HG02588 (cell line): ENCODE measurements at regions not wholly inside any gene's neighbourhood (a gene's known extent, or its start where the extent isn't known, plus 50 kb on each side); places are given as distances from the start of the nearest gene placed in this dataset.

ENCODE experiments used
- ATAC-seq: cut with Tn5 transposase; IDR thresholded peaks from one replicate; pipeline ENCODE4 v1.9.1; 2021; ENCODE audit warnings: mild to moderate bottlenecking, moderate library complexity; ENCODE audit not compliant: unreplicated experiment

DNA sequence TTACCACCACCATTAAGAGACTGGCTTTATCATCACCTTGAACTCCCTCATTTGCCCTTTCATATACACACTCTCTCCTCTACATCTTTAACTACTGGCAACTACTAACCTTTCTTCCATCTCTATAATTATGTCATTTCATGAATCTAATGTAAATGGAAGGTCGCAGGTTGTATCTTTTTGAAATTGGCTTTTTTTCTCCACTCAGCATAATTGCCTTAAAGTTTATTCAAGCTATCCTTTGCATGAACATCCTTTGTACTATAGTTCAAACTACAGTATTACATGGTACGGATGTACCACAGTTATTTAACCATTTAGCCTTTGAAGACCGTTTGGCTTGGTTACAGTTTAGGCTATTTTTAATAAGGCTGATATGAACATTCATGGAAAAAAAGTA is 129.5 kb upstream of the ZNF804A start:
- ATAC-seq, result no peak

DNA sequence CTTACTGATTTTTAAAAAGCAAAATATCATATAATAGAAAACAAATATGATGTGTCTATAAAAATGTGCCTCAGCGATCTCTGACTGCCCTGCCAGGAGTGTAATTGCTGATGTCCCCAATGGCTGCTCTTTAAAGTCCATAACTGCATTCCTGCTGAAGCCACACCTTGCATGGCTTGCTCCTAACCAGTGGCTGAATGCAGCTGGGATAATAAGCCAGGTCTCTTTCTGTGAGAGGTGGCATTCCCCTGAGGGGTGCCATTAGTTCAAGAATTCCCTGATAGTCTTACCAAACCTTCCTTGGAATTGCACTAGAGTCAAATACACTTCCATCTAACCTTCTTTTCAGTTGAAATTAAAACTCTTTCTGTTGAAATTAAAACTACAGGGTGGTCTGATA is 125.8 kb upstream of the ZNF804A start:
- ATAC-seq, result no peak

DNA sequence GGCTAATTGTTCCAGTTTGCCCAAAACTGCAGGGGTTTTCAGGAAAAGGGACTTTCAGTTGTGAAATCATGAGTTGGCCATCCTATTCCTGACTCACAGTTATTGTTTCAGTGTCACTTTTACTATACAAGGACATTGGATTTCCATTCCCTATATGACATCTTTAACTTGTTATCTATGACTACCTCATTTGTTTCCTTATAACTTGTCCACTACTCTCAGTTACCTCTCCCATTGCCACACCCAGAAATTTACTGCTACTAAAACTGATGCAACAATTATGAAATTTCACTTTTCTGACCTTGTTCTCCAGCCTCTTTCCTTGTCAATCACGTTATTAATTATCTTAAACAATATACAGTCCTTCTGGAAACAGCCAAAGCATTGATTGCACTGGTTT is 116.5 kb upstream of the ZNF804A start:
- ATAC-seq, result no peak

DNA sequence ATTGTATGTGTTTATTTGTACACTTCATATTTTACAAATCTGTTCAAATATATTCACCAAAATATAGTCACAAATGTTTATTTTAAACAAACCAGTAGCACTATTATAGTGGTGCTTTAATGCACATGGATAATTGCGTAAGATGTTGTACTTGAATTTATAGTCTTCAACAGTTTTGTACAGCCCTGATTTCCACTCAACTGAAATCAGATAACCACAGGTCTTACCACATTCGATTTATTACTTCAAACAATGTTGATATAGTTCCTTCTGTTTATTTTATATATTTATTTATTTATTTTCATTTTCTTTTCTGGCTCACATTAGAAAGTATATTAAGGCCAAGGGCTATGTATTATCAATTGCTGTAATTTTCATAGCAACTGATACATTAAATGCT is 99.4 kb upstream of the ZNF804A start:
- no peak for ATAC-seq

DNA sequence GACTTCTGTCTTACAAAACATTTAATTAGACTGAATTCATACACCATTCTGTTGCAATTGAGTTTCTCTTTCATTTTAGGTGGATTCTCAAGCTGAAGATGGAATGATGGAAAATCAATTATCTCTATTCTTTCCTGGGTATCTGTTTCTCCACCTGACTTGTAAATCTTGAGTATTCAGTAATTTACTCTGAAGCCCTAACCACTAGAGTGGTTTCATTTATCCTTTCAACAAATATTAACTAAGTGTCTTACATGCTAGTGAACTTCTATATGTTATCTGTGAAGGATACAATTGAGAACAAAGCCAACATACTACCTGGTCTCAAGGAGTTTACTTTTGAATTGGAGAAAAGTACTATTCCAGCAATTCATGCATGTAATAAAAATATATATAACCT is 94.1 kb upstream of the ZNF804A start:
- ATAC-seq, result no peak

DNA sequence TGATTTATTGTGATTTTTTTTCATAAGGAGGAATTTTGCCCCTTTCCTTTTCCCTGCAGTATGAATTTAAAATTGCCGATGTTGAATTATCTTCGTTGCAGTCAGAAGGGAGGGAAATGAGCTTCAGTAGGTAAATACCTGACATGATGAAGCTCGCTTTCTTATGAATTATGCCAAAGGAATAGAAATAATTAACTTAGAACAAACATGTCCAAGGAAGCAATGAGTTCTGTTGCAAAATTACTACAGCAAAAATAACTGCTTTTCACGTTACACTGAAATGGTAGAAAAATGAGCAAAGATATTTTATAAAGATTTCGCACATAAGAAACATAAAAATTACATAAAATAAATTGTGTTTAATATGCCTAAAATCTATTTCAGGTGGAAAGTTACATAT is 91.1 kb upstream of the ZNF804A start:
- no peak for ATAC-seq

DNA sequence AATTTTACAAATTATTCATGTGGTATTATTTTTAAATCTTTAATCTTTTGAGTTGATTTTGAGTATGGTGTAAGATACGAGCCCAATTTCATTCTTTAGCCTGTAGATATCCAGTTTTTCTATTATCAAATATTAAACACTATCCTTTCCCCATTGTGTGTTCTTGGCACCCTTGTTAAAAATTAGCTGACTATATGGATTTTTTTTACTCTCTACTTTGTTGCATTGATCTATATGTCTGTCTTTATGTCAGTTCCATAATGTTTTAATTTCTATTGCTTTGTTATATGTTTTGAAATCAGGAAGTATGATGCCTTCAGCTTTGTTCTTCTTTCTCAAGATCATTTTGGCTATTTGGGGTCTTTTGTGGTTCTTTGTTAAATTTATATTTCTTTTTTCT is 80.9 kb upstream of the ZNF804A start:
- no peak for ATAC-seq

DNA sequence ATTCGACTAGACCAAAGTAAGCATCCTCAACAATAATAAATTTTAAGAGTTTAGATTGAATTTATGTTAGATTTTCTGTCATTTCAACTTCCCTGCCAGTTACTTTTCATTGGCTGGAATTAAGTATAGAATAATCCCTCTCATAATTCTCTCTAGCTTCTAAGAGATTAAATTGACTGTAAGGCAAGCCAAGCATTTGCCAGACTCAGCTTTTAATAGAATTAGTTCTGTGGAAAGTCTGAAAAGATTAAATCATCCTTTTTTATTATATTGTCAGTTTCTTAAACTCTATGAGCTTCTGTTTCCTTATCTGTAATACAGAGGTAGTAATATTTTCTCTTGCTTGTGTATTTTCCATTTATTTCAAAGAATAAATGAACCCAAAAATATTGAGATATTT is 77.9 kb upstream of the ZNF804A start:
- no peak for ATAC-seq

DNA sequence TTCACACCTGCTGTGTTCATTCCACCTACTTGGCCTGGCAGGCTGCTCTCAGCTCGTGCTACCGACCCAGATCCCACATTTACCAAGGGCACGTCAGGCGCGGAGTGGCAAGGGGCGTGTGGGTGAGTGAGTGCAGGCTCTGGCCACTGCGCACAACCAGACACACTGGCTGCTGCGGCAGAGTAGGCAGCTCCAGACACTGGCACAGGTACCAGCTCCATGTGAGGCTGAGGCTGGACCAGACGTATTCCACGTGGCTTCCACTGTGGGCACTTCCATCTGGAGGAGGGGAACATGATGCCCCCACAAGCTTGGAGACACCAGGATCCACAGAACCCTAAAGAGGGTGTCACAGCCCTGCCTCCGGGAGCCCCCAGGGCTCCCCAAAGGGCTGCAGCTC is 74.6 kb upstream of the ZNF804A start:
- ATAC-seq, result no peak

DNA sequence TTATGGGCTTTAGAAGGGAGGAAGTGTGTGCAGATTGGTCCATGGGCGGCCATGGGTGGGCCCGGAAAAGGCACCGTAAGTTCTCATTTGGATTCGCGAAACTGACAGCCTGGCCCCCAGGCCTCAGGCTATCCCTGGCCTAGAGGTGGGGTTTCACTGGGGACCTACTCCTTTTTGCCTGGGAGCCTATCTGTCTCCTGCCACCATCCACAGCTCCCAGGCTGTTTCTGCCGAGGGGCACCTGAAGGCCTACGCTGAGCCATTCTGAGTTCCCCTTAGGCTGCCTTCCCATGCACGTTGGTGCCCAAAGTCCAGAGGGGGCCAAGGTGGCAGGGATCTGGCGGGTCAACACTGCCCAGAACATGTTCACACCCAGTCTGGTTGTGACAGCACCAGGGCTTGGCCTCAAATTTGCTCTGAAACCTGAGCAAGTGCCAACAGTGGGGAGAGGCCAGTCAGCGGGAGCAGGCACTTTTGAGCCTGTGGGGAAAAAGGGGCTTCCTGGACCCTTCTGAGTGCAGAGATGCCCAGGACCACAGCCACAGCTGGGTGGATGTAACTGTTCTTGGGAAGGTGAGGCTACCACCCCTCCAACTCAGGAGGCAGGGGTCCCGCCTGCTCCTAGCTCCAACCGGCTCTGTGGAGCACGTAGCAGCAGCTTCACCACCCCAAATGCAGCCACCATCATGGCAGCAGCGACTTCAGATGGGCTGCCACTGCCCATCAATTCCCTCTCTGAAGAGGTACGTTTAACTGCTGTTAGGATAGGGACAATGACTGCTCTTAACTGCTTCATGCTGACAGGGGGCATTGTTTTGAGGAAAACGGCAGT is 73.6 kb upstream of the ZNF804A start:
- no peak for ATAC-seq

DNA sequence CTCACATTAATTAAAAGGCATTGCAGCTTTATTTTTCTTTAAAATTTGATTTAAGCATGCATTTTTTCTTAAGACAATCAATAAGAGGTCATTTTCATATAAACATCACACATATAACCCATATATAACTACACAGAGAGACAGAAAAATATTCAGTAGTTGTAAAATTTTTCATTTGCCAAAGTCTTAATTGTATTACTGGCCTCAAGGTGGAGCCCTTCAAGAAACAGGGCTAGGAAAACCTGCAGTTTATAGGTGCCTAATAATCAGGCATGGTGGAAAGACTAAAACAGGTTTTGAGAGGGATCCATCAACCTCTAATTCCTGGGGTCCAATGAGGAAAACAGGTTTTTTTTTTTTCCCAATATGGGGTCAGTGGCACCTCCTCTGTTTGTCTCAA is 71.3 kb upstream of the ZNF804A start:
- no peak for ATAC-seq

DNA sequence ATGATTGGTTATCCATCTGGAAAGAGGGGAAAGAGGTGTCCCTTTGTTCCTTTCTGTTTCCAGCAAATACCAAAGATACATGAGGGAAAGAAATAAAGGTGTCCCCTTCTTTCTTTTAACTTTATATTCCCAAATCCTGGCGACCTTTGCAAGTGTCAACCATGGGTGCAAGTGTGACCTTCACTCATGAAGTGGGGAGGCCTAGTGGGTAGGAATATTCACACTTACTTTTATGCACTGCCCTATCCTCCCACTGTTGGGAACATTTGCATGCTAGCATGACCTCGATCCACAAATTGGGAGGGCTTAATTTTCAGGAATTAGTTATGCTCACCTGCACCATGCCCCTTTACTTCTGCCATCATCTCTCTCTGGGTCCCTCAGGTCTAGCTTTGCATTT is 70.2 kb upstream of the ZNF804A start:
- no peak for ATAC-seq

DNA sequence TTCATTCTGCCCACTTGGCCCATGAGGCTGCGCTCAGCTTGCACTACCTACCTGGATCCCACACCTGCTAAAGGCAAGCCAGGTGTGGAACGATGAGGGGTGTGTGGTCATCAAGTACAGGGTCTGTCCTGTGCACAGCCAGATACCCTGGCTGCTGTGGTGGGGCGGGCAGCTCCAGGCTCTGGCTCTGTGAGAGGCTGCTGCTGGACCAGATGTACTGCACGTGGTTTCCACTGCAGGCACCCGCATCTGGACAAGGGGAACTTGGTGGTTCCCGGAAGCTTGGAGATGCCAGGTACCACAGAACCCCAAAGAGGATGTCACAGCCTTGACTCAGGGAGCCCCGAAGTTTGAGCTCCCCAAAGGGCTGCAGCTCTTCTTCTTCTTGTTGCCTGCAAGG is 68.1 kb upstream of the ZNF804A start:
- ATAC-seq, result no peak

DNA sequence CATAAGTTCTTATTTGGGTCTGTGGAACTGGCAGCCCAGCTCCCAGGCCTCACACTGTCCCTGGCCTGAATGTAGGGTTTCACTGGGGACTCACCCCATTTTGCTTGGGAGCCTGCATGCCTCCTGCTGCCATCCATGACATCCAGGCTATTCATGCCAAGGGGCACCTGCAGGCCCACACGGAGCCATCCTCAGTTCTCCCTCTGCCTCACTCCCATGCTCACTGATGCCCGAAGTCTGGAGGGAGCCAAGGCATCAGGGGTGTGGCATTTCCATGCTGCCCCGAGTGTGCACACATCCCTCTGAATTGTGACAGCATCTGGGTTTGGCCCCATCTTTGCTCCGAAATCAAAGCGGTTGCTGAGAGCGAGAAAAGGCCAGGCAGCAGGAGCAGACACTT is 67.4 kb upstream of the ZNF804A start:
- no peak for ATAC-seq

DNA sequence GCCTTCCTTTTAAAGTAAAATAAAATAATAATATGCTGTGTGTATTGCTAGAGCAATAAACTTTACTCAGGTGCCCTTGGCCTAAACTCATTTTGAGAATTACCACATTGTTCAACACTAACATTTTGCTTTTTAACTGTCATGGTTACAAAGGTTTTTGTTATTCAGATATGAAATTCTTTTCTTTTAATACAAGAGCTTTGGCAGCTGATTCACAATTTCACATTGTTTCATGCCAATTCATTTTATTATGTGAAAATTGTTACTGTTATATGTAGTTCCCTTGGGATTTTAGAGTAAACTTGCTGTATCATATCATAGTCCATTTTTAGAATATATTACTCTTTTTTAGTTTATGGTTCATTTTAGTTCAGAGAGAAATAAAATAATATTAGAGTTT is 65.8 kb upstream of the ZNF804A start:
- no peak for ATAC-seq

DNA sequence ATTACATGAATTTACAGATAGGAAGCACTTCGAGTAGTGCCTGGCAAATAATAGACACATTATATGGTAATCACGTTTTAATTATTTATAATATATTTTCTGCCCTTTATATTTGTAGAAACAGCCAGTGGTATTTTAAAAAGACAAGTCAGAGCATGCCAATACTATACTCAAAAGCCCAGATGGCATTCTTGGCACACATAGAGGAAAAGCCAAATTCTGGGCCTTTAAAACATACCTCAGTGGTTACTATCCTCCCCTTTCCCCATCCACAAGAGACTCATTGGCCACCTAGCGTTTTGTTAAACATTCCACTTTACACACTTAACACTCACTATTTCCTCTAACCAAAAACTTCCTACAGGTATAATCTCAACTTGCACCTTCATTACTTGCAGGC is 63.3 kb upstream of the ZNF804A start:
- ATAC-seq, result no peak

DNA sequence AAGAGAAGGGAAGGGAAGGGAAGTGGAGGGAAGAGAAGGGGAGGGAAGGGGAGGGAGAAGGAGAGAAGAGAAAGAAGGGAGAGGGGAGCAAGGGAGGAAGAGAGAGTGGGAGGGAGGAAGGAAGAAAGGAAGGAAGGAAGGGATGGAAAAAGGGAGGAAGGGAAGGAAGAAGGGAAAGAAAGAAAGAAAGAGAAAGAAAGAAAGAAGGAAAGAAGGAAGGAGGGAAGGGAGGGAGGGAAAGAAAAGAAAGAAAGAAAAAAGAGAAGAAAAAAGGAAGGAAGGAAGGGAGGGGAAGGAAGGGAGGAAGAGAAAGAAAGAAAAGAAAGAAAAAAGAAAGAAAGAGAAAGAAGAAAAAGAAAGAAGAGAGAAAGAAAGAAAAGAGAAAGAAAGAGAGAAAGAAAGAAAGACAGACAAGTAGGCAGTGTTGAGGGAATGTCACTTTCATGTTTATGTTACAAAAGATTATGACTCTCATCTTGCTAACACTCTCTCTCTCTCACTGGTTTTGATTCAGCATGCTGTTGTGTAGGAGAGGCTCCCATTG is 58.0 kb upstream of the ZNF804A start:
- ATAC-seq, result no peak

DNA sequence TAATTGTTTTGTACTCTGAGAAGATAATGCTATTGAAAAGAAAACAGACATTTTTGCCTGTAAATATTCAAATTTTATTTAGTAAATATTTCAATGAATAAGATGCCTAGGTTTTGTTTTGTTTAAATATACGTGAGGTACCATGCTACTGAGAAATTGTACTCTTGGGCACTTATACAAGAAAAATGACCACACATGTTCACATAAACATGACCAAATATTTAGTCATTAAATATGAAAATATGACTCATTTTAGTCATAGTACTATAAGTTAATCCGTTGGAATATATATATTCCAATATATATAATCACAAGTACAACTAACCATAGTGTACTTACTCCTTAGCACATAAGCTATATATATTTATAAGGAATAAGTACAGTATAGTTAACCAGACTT is 56.7 kb upstream of the ZNF804A start:
- no peak for ATAC-seq

DNA sequence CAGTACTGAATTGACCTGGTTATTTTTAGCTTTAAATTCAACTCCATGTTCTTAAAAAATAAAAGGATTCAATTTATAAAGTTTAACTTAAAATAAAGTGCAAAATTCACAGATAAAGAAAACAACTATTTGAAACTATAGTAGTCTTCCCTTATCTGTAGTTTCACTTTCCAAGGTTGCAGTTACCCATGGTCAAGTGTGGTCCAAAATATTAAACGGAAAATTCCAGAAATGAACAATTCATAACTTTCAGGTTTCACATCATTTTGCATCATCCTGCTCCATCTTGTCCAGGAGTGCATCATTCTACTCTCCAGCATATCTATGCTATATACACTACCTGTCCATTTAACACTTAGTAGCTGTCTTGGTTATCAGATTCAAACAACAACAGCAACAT is 54.5 kb upstream of the ZNF804A start:
- no peak for ATAC-seq
